ENCODE measurements at regions not wholly inside any gene's neighbourhood (a gene's known extent, or its start where the extent isn't known, plus 50 kb on each side); places are given as distances from the start of the nearest gene placed in this dataset.

DNA sequence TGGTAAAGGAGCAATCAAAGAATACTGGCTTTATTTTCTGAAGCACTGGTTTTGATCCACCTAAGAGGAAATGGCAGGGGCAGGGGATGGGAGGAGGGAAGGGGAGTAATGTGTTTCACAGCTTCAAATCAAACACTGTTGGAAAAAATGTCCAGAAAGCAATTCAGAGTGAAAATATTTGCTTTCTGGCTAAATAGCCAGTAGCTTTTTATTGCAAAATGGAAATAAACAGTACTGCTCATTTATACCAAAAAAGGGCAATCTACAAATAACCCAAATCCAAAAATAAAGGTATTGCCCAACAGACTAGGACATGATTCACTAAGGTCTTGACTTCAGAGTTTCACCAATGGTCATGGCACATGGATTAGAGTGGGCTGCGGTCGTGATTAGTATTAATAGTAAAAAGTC is 279.3 kb upstream of the THBS1 start:
- DNase-seq (ENCODE audit: low read depth): peak; percentile 92

DNA sequence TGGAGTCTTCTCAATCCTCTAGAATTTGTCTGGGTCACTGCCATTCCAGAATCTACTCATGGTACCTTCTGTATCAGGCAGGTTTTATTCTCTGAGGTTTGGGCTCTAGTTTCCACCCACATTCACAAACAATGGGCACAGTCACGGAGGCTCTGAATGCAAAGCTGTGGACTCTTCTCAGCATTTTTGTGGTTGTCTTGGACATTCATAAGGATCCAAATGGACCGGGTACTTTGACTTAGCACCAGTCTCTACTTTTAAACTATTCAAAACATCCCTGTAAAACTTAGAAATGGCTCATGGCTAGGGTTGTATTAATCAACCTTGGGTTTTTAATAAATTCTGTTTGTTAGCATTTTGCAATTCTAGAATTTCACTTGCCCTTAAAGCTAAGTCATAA is 277.9 kb upstream of the THBS1 start:
- DNase-seq (ENCODE audit: low read depth): peak; percentile 56

DNA sequence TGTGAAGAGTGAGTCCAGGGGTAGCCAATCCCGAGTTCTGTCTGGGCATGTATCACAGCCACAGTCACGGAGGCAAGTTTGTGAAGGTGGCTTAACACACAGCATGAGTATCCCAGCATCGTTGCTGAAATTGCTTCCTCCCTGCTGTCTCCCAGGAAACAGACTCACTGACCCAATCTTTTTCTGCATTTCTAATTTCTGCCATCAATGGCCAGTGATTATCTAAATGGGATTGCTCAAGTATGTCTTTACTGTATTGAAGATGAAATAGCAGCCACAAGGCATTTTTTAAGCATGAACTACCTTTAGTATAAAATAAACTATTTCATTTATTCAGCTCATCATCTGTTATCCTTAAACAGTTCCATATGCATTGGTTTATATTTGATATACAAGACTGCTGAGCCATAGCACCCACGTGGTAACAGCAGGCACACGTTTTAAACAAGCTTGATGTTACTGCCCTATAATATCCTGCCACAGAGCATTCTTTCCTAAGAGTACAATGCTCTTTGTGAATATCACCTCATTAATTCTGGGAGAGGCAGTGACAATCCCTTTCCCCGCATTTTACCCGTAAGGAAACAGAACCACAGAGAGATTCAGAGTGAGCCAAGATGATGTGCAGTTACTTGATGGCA is 276.6 kb upstream of the THBS1 start:
- DNase-seq (ENCODE audit: low read depth): peak; percentile 22

DNA sequence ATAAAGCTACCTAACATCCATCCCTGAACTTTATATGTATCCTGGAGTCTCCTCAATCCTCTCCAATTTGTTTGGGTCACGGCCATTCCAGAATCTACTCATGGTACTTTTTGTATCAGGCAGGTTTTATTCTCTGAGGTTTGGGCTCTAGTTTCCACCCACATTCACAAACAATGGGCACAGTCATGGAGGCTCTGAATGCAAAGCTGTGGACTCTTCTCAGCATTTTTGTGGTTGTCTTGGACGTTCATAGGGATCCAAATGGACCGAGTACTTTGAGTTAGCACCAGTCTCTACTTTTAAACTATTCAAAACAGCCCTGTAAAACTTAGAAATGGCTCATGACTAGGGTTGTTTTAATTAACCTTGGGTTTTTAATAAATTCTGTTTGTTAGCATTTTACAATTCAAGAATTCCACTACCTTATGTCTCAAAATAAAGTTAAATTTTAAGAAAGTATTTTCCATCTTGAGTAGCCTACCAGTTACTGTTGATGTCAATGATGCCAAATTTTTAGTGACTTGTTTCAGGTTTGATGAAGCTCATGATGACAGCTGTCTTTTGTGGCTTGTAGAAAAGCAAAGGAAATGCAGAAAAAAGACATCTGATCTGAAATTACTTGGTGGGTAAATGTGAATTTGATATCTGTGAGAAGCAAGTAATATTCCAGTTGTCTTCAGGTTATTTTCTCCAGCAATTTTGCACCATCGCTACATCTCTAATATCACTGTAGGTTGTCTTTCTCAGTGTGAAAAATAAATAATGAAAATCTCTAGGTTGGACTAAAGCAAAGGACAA is 275.7 kb upstream of the THBS1 start:
- DNase-seq (ENCODE audit: low read depth): peak; percentile 33

DNA sequence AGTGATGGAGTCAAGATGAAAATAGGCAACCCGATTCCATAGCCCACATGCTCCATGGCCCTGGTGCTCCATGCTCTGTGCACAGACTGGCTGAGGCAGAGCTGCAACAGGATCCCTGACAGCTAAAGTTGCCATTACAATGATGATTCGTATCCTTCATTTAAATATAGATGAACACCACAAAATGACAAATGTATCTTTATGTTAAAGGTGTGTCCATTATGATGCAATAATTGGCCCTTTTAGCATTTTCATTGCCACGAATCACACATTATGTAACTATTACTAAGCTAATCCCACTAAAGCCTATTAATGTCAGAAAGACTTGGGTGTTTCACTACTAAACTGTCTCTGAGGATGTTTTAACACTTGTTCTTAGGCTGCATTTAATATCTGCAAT is 270.2 kb upstream of the THBS1 start:
- DNase-seq (ENCODE audit: low read depth): peak; percentile 25

DNA sequence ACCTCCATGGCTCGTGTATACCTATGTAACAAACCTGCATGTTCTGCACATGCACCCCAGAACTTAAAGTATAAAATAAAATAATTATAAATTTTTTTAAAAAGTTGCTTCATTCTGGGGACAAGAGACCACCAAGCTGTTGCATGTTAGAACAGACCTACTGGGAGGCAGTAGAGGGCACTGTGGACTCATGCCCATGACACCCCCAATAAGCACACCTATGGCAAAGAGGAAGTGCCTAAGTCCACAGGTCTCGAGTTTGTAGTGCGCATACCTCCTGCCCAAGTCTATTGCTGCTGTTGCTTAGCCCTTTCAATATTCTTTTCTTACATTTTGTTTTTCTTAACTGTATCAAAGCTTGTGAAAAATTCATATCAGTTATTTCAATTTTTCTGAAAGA is 267.9 kb upstream of the THBS1 start:
- peak; percentile 61 for DNase-seq (ENCODE audit: low read depth)

DNA sequence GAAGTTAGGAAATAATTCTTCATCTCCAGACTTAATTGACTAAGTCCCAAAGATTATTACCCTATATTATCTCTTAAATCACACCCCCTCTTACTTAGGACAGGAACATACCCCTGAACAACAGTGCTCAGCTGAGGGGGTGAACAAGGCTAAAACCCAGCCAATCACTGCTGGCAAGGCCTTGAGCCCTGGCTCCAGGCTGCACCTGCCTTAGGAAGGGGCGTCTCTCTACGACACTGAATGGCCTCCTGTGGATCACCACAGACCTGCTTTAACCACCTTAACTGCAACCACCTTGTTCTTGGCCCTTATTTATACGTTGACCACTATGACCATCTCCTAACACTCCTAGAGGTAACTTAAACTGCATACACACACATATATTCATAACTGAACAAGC is 267.4 kb upstream of the THBS1 start:
- no peak for DNase-seq (ENCODE audit: low read depth)

DNA sequence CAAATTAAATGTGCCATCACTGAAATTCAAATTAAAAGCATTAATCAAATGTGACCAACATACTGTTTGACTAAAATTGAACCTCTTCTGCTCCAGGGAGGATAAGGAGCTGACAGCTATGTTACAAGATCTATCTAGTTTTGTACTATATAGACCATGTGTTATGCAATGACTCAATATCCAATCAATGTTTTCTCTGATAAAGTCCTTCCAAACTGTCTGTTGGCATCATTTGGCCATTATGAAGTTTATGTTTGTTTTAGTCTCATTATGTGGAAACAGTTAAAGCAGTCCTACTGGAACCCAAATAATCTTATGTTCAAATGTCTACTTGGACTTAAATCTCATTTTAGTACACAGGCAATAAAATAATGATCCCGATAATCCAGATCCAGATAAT is 267.0 kb upstream of the THBS1 start:
- no peak for DNase-seq (ENCODE audit: low read depth)

DNA sequence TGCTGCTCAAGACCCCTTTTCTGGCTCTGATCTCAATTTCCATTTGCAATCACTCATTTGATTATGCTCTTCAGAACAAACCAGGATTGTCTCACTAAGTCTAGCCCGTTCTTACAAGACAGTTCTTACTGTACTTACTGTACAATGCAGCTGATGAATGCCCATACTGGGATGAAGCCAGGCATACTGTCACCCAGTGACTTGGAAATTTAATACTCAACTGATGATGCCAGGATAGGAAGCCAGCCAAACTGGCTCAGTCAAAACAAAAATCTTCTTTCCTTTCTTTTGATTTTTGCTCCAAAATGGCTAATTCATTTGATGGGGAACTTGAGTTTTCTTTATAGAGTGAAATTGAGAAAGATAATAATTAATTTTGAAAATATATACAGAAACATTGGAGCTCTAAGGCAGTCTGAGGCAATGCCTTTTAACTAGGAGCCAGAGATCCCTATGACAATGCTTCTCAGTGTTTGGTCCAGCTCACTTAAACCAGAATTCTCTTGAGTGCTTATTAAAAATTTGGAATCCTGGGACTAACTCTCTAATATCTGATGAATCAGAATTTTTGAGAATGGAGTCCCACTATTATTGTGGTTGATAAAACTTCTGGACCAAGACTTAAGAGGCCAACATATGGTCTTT is 265.6 kb upstream of the THBS1 start:
- DNase-seq (ENCODE audit: low read depth): peak; percentile 65

DNA sequence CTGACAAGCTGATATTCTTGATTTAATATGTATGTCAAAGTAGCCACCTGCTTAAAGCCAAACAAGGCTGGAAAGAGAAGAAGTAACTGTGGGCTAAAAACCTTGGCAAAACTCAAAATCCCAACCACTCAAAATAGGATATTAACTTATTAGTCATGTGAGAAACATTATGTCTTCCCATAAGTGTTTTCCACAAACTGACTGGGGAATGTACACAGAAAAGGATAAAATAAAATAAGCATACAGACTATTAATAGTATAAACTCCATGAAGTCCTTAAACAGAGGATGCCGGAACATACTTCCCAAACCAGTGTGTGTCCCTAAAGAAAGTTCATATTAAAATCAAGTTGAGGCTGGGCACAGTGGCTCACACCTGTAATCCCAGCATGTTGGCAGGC is 263.7 kb upstream of the THBS1 start:
- no peak for DNase-seq (ENCODE audit: low read depth)

DNA sequence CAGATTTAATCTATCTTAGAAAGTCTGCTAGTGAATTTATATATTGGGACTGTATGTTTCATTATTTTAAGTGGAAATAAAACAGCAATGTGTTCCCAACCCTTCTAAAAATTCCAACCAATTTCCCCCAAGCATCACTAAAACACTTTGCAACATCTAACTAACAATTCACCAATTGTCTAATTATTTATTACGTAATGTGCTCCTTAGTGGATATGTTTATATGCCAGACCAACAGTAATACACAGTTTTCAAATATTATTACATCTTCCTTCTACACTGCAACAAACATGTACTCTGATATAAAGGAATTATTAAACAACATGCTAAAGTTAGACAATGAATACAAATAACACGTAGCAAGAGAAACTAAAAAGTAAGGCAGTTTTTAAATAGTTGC is 262.6 kb upstream of the THBS1 start:
- no peak for DNase-seq (ENCODE audit: low read depth)

DNA sequence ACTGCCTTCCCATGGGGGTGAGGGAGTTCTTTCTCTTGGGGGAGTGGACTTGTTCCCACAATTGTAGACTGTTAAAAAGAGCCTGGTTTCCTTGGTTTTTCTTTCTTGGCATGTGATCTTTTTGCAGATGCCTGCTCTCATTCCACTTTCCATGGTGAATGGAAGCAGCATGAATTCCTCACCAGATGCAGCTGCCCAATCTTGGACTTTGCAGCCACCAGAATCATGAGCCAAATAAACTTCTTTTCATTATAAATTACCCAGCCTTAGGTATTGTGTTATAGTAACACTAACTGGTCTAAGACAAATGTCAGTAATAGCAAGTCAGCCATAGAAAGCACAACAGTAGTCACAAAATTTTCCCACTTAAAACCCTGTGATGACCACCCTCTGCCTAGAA is 260.5 kb upstream of the THBS1 start:
- no peak for DNase-seq (ENCODE audit: low read depth)

DNA sequence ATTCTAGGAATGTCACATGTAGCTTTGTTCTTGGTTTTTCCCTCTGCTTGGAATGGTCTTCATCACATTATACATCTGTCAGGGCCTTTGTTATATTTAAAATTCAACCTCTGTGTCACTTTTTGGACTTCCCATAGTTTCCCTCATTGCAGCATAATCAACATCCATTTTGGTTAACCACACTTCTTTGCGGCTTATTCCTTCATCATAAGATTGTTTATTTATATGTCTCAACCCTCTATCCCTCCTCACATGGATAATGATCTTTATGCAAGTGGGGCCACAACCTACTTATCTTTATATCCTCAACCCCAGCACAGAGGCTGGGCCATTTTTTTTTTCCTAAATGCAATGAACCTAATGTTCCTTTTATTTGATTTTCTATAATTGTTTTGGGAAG is 260.0 kb upstream of the THBS1 start:
- no peak for DNase-seq (ENCODE audit: low read depth)

DNA sequence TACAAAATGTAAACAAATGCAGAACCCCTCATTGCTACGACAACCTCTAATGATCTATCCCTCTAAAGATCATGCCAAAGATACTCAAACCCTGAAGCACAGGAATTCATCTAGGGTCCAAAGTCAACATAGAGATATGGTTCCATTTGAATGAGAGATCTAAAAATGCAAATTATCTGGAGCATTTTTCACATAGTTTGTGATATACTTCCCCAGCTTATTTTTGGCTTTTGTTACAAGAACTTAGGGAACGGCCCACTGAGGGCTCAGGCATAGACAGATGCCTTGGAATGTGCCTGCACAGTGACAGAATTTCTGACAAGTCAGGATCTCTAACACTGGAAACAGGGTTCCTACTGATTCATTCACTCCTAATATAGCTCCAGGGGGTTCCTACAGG is 258.9 kb upstream of the THBS1 start:
- no peak for DNase-seq (ENCODE audit: low read depth)

DNA sequence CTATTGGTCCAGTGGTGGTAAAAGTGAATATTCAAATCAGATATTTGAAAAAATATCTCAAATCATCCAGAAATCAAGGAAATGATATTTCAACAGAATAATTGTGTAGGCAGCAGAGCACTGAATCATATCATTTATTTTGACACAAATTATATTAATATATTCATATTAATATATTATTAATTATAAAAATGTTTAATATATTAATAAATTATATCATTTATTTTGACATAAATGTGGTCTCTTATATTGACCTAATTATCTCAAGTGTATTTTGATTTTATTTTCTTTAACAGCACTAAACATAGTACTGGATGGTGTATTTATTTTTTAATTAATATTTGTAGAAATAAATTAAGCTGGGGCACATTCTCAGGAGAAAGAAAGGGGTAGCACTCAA is 257.7 kb upstream of the THBS1 start:
- DNase-seq (ENCODE audit: low read depth): no peak

DNA sequence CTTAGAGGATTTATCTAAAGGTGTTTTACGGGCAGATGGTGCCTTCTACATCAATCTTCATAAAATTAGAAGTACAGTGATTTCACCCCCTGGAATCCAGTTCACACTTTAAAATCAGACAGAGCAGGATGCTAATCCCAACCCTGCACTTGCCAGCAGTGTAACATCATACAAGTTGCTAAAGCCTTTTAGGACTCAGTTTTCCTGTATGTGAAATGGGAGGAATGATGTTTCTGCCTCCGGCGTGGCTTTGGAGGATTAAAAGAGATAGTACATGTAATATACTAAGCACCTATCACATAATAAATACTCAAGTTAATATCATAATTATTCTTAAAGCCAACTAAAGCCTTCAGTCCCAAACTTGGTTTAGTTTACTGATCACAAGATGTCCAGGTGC is 257.2 kb upstream of the THBS1 start:
- DNase-seq (ENCODE audit: low read depth): no peak

DNA sequence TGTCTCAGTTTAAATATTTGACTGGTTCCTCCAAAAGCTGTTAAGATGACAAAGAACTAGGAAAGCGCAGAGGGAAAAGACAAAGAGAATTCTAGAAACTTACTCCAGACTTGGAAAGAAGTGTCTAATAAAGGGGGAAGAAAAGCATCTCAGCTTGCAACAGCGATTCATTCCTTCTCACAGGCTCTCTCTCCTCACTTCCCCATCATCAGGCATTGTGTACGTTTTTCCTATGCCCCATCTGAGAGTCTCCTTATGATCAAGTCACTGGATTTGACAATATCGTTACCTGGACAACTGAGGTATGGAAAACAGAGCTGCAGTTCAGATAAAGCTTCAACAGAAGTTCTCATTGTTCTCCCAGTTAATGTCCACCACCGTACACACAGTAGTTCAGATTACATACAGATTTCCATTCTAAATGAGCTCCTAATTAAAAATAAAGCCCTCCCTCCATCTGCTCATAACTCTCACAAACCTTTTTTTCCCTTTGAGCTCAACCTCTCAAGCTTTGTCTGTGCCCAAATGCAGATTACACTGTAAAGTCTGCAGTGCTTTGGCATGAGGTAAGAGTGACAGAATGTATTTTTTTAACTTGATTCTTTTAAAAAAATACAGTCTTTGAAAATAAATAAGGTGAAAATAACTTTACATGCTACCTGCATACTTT is 254.4 kb upstream of the THBS1 start:
- no peak for DNase-seq (ENCODE audit: low read depth)

DNA sequence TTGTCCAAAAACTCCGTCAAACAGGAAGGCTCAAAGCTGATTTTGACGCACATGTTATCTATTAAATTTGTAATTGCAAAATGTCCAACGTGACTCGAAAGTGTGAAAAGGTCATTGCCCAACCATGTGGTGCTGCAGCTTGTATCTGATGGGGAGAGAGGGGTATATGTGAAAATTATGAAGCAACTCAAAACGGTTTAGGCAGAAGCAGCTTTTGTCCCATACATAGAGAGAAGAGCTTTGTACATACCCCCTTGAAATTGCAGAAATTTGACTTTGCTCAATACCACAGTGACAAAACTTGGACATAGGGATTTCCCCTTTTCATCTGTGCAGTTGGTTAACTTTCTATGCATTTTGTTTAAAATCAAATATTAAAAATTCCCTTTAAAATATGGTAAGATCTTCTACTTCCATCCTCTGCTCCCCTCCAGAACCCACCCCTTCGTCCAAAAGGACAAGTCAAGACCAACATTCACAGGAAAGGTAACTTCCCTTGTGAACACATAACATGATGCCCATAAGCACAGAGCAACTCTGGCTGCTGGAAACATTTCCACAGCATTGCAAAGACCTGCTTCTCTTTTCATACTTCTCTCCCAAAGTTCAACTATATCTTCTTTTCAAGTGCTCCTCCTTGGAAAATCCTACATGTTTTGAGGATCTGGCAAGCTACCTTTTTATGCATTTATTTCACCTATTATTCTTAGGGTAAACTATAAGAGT is 253.7 kb upstream of the THBS1 start:
- no peak for DNase-seq (ENCODE audit: low read depth)

DNA sequence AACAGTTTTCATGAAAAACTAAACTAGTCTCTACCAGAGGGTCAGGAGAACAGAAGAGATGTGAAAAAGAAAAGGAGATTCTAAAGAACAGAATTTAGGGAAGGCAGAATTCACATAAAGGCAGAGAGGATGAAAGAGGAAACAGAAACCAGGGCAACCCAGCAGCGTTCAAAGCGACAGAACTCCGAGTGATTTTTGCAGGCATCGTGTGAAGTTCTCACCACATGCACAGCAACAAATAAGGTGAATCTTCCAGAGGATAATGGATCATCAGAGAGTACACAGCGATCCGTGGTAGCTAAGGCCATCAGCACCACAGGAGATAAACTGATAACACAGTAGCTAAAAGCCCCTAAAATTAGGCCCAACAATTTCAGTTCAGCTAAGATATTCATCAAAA is 250.8 kb upstream of the THBS1 start:
- no peak for DNase-seq (ENCODE audit: low read depth)

DNA sequence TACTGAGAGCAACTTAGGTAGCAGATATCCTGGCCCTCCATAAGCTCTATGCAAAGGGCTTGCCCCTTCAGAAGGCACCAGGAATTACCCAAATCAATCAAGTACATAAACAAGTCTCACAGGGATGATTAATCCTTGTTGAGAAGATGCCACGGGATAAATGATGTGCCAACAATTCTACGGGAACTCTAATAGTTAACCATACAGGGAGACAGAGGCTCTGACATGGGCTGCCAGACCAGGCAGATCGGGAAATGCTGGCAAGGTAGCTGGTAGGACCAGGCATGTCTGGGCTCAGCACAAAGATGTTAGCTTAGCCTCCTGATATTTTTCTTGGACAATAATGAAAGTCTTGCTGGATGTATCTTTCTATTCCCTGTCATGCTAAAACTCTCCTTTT is 249.3 kb upstream of the THBS1 start:
- DNase-seq (ENCODE audit: low read depth): no peak

DNA sequence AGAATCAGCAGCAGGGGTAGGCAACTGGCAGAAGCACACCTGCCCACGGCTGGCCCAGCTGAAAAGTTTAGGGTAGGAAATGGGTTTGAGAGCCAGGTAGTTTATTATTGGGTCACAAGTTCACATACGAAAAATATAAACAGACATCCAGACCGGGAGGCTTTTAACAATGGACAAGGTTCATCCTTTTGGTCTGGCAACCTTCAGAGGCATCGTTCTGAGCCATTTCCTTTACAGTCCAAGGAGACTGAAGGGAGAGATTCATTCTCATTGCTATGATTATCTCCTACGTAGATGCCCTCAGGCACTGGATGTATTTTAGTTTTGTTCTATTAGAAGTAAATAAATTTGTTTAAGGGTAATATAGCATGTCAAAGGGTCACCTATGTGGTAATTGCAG is 248.0 kb upstream of the THBS1 start:
- DNase-seq (ENCODE audit: low read depth): peak; percentile 71

DNA sequence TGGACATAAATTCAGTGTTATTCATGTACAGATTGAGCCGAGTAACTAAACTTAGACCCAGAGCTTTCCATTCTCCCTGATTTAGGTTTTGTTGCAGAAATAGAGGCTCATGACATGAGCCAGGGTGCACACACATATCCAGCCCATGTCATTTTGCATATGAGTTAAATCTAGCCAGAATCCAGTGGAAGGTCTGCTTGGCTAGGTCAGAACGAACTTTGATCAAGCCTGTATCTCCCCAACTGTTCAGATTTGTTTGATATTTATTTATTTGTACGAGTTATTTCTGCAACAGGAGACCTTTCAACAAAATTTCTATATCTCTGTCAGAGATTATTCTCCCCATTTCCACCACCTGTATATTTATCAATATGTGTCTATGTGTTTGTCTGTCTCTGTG is 247.5 kb upstream of the THBS1 start:
- DNase-seq (ENCODE audit: low read depth): no peak

All from M059J (cell line).